IMR-90 (cell line): ENCODE measurements at regions not wholly inside any gene's neighbourhood (a gene's known extent, or its start where the extent isn't known, plus 50 kb on each side); places are given as distances from the start of the nearest gene placed in this dataset.

Source experiments
- BHLHE40 ChIP-seq: fragments of 150-350 bp; IDR thresholded peaks from 2 replicates; pipeline ENCODE4 v1.6.1; 2016; ENCODE audit warnings: mild to moderate bottlenecking, low read depth, low read length
- CEBPB ChIP-seq: IDR thresholded peaks from 2 replicates; pipeline ENCODE4 v1.6.1; 2012; ENCODE audit warnings: low read depth, low read length, improper control_type of control experiment
- CTCF ChIP-seq: conservative IDR thresholded peaks from 2 replicates; pipeline ENCODE4 v1.5.1; 2012; ENCODE audit warnings: mild to moderate bottlenecking, low read depth, low read length, improper control_type of control experiment
- ELK1 ChIP-seq: fragments of 150-350 bp; IDR thresholded peaks from 2 replicates; pipeline ENCODE4 v1.6.1; 2016; ENCODE audit warnings: low read depth, mild to moderate bottlenecking, low read length, moderate library complexity, borderline replicate concordance
- MAFK ChIP-seq: IDR thresholded peaks from 2 replicates; pipeline ENCODE4 v1.6.1; 2012; ENCODE audit warnings: low read depth, low read length, improper control_type of control experiment
- MAZ ChIP-seq: IDR thresholded peaks from 2 replicates; pipeline ENCODE4 v1.6.1; 2012; ENCODE audit warnings: low read depth, mild to moderate bottlenecking, low read length, improper control_type of control experiment, moderate library complexity, borderline replicate concordance
- NFE2L2 ChIP-seq: fragments of 150-350 bp; IDR thresholded peaks from 2 replicates; pipeline ENCODE4 v1.6.1; 2016; ENCODE audit warnings: low read depth, mild to moderate bottlenecking, low read length
- POLR2A ChIP-seq: IDR thresholded peaks from 2 replicates; pipeline ENCODE4 v1.6.1; 2012; ENCODE audit warnings: mild to moderate bottlenecking, low read depth, low read length
- RAD21 ChIP-seq: IDR thresholded peaks from 2 replicates; pipeline ENCODE4 v1.6.1; 2012; ENCODE audit warnings: low read length, improper control_type of control experiment
- RFX5 ChIP-seq: IDR thresholded peaks from 2 replicates; pipeline ENCODE4 v1.8.0; 2012; ENCODE audit warnings: low read depth, mild to moderate bottlenecking, low read length, moderate library complexity
- SMC3 ChIP-seq: fragments of 150-350 bp; IDR thresholded peaks from 2 replicates; pipeline ENCODE4 v1.6.1; 2016; ENCODE audit warnings: low read depth, mild to moderate bottlenecking, antibody characterized with exemption, low read length, moderate library complexity
- USF2 ChIP-seq: fragments of 150-350 bp; IDR thresholded peaks from 2 replicates; pipeline ENCODE4 v1.6.1; 2017; ENCODE audit warnings: mild to moderate bottlenecking, antibody characterized with exemption, low read length, low read depth

GRCh38 chr3:117117188-117117936 lies 407.8 kb downstream of the TUSC7 start:
- TF ChIP-seq CEBPB: no peak
- no peak for TF ChIP-seq CTCF
- no peak for TF ChIP-seq RAD21
- no peak for TF ChIP-seq MAFK
- TF ChIP-seq POLR2A: no peak
- no peak for TF ChIP-seq MAZ
- TF ChIP-seq NFE2L2: no peak
- TF ChIP-seq USF2: no peak
- no peak for TF ChIP-seq ELK1
- no peak for TF ChIP-seq BHLHE40
- no peak for TF ChIP-seq RFX5
- no peak for TF ChIP-seq SMC3
